Bronchial epithelial cell (primary cell): ENCODE measurements at regions not wholly inside any gene's neighbourhood (a gene's known extent, or its start where the extent isn't known, plus 50 kb on each side); places are given as distances from the start of the nearest gene placed in this dataset.

ENCODE experiments used
- DNase-seq: peaks from one replicate; pipeline ENCODE4 v3.0.0-alpha.2; 2010; ENCODE audit warnings: low read depth
- FAIRE-seq: peaks from 2 replicates; lab custom pipeline; 2011; peaks lifted over from hg19 to GRCh38; lab: Jason Lieb, UNC
- H3K27me3 ChIP-seq: 2 replicates; pipeline ENCODE4 v1.5.1; 2011; ENCODE audit warnings: low read length; ENCODE audit not compliant: control insufficient read depth, insufficient read depth
- H3K36me3 ChIP-seq: 2 replicates; pipeline ENCODE4 v1.5.1; 2011; ENCODE audit warnings: low read length; ENCODE audit not compliant: control insufficient read depth, insufficient read depth
- H3K4me3 ChIP-seq: 2 replicates; pipeline ENCODE4 v1.5.1; 2011; ENCODE audit warnings: mild to moderate bottlenecking, low read depth, low read length, control low read depth
- TF ChIP-seq, protein P1 (sequence below): IDR thresholded peaks from 2 replicates; pipeline ENCODE4 v1.5.1; 2011; ENCODE audit warnings: mild to moderate bottlenecking, moderate library complexity, low read length, control low read depth, inconsistent platforms; ENCODE audit not compliant: insufficient read depth, severe bottlenecking

DNA sequence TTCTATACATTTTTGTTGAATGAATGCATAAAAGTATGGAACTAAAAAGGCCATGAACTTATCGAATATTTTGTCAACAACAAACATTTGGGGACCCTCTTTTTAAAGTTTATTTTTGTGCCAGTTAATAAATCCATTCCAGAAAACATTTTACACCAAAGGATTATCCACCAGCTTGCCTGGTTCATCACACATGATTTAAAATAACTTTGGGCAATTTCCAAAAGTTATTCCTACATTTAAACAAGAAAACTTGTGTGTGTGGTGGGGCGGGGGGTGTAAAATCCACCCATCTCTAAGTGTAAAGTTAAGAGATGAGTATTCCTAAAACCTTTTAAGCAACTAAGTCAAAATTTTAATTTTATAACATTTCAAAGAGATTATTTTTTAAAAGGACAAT is 224.5 kb upstream of the SNX7 start:
- DNase-seq: no peak

DNA sequence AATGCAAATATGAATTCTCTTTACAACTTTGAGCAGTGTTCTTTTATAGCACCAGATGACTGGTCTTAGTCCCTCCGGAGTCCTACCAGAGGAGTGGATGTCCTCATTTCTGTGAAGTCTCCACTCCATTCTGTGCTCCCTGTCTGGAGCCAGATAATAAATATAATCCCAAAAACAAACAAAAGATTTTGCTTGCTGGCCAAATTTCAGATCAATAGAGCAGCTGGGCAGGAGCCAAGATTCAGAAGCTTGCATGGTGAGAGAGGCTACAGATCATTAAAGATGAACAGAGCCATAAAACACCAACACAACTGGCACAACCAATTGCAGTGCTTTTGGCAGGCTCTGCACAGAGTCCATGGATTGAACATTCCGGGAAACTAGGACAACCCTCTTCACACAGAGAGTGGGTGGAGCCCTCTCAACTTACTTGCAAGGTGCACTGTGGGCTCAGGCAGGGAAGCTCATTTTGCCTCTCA is 231.5 kb upstream of the SNX7 start:
- H3K36me3 ChIP-seq: no peaks in the 10 kb centered on the region
- no peak overlapping the region for H3K4me3 ChIP-seq
- FAIRE-seq: no peak
- DNase-seq: no peak
- H3K27me3 ChIP-seq: no peaks in the 10 kb centered on the region
- TF ChIP-seq, protein P1, sequence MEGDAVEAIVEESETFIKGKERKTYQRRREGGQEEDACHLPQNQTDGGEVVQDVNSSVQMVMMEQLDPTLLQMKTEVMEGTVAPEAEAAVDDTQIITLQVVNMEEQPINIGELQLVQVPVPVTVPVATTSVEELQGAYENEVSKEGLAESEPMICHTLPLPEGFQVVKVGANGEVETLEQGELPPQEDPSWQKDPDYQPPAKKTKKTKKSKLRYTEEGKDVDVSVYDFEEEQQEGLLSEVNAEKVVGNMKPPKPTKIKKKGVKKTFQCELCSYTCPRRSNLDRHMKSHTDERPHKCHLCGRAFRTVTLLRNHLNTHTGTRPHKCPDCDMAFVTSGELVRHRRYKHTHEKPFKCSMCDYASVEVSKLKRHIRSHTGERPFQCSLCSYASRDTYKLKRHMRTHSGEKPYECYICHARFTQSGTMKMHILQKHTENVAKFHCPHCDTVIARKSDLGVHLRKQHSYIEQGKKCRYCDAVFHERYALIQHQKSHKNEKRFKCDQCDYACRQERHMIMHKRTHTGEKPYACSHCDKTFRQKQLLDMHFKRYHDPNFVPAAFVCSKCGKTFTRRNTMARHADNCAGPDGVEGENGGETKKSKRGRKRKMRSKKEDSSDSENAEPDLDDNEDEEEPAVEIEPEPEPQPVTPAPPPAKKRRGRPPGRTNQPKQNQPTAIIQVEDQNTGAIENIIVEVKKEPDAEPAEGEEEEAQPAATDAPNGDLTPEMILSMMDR: no peak

More for the DNA sequence above, 224.5 kb upstream of the SNX7 start:
- no peaks in the 10 kb centered on the region for H3K27me3 ChIP-seq
- TF ChIP-seq, protein P1: no peak
- no peak overlapping the region for H3K4me3 ChIP-seq
- no peaks in the 10 kb centered on the region for H3K36me3 ChIP-seq
- no peak for FAIRE-seq

DNA sequence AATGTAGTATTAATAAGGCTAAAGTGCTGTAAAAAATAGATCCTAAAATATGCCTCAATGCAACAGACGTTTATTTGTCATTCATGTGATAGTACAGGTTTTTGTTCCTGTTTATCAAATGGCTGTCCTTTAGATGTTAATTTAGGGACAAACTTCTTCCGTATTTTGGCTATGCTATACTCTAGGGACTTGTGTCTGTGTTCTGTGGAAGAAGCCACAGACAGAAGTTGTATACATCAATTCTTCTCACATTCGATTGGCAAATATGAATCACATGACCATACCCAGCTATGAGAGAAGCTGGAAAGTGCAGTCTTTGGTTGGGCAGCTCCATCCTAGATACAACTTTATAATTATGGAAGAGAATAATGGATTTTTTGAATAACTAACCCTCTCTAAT is 232.7 kb upstream of the SNX7 start:
- no peaks in the 10 kb centered on the region for H3K36me3 ChIP-seq
- TF ChIP-seq, protein P1: no peak
- H3K27me3 ChIP-seq: no peaks in the 10 kb centered on the region
- FAIRE-seq: no peak
- DNase-seq: no peak
- H3K4me3 ChIP-seq: no peak overlapping the region

DNA sequence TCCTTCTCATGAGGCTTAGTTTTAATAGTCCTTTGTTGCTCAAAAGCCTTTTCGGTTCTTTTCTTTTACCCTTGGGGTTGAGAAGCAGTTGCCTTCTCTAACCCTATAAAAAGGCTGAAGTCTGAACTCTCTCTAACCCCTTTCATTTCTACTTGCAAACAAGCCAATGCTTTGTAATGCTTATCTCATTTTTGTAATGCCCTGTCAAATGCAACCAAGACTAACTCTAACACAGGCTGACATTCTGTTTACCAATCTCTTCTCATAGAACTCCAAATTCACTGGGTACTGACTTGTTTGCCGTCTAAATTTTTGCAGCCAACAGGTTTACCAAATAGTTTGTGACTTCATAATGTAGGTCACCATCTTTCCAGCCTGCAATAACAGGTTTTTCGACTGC is 233.9 kb upstream of the SNX7 start:
- FAIRE-seq (no peak), DNase-seq (no peak)
- Histone ChIP-seq H3K36me3 (no peaks in the 10 kb centered on the region), H3K27me3 (no peaks in the 10 kb centered on the region), H3K4me3 (no peak overlapping the region)
- TF ChIP-seq, protein P1: no peak

DNA sequence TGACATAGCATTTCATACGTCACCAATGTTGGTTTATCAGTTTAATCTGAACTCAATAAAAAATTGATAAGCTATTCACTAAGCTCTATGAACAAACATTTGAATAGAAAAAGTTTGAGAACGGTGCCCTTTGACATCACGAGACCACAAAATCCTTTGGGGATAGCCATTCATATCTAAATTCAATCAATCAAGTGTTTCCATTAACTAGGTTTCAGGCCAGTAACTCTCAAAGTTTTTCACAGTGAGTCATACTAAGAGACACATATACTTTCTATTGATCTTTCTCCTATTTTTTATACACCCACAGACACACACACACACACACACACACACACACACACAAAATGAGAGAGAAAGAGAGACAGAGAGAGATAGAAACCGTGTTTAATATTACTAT is 235.4 kb upstream of the SNX7 start:
- TF ChIP-seq, protein P1: no peak

DNA sequence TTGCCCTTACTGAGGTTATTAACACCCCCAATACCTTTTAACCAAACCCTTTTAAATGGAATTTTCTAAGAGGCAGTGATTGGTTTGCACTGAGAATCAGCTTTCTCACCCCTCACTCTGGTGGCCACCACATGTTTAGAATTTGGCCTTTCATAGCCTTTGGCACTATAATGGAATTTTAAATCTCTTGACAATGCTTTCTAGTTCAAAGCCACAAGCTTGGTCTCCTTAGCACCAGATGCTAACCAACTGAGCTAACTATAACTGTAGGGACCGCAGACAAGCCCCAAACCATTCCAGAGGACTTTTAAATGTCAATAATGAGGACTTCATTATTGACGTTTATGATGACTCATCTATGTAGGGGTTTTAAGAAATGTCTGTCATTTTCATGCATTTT is 238.7 kb upstream of the SNX7 start:
- no peak overlapping the region for H3K4me3 ChIP-seq
- DNase-seq (no peak), FAIRE-seq (no peak)
- no peaks in the 10 kb centered on the region for H3K27me3 ChIP-seq
- TF ChIP-seq, protein P1: no peak
- no peaks in the 10 kb centered on the region for H3K36me3 ChIP-seq

More for the DNA sequence above, 235.4 kb upstream of the SNX7 start:
- Histone ChIP-seq H3K36me3 (no peaks in the 10 kb centered on the region), H3K27me3 (no peaks in the 10 kb centered on the region), H3K4me3 (no peak overlapping the region)
- DNase-seq (no peak), FAIRE-seq (no peak)
